NCI-H187 (cell line): ENCODE measurements at regions not wholly inside any gene's neighbourhood (a gene's known extent, or its start where the extent isn't known, plus 50 kb on each side); places are given as distances from the start of the nearest gene placed in this dataset.
"Not testable (repeated sequence)": the region's sequence is repeated elsewhere in the genome, so short reads cannot be mapped to it uniquely, and the experiment has no call there.

Source experiments
- DNase-seq, 2 experiments: peaks; one replicate each; lab custom pipeline; 2025; lab: John Stamatoyannopoulos, UW

GRCh38 chr16:64724339-64724738, 397.5 kb downstream of the CDH11 start:
- DNase-seq: no peak

- DNase-seq: no peak
These were observed 403.4 kb downstream of the CDH11 start for GRCh38 chr16:64718486-64718885.

- no peak for DNase-seq
These were observed 404.0 kb downstream of the CDH11 start for GRCh38 chr16:64717871-64718270.

- DNase-seq: no peak
These were observed 406.2 kb downstream of the CDH11 start for GRCh38 chr16:64715624-64716023.

GRCh38 chr16:64712026-64712425, 409.8 kb downstream of the CDH11 start:
- DNase-seq: no peak

- DNase-seq: no peak
These were observed 410.3 kb downstream of the CDH11 start for GRCh38 chr16:64711596-64711995.

- no peak for DNase-seq
These were observed 410.8 kb downstream of the CDH11 start for GRCh38 chr16:64711026-64711425.

GRCh38 chr16:64705443-64705842, 416.4 kb downstream of the CDH11 start:
- DNase-seq: no peak

GRCh38 chr16:64704386-64704785, 417.5 kb downstream of the CDH11 start:
- DNase-seq: no peak

- no peak for DNase-seq
These were observed 419.4 kb downstream of the CDH11 start for GRCh38 chr16:64702415-64702814.

- no peak for DNase-seq
These were observed 421.2 kb downstream of the CDH11 start for GRCh38 chr16:64700628-64701027.

GRCh38 chr16:64696866-64697265, 425.0 kb downstream of the CDH11 start:
- DNase-seq: no peak

- no peak for DNase-seq
These were observed 426.2 kb downstream of the CDH11 start for GRCh38 chr16:64695684-64696083.

GRCh38 chr16:64693946-64694345, 427.9 kb downstream of the CDH11 start:
- no peak for DNase-seq

GRCh38 chr16:64687786-64688185, 434.1 kb downstream of the CDH11 start:
- DNase-seq: no peak

- DNase-seq: no peak
These were observed 434.7 kb downstream of the CDH11 start for GRCh38 chr16:64687123-64687522.

GRCh38 chr16:64679976-64680690, 441.7 kb downstream of the CDH11 start:
- DNase-seq: no peak

- DNase-seq: no peak
These were observed 452.3 kb downstream of the CDH11 start for GRCh38 chr16:64669573-64669972.

- DNase-seq: no peak
These were observed 454.5 kb downstream of the CDH11 start for GRCh38 chr16:64667334-64667877.

- DNase-seq: not testable (repeated sequence)
These were observed 459.6 kb downstream of the CDH11 start for GRCh38 chr16:64662312-64662711.

- no peak for DNase-seq
These were observed 462.0 kb downstream of the CDH11 start for GRCh38 chr16:64659866-64660265.

- DNase-seq: no peak
These were observed 464.4 kb downstream of the CDH11 start for GRCh38 chr16:64657316-64658011.

GRCh38 chr16:64656471-64656870, 465.4 kb downstream of the CDH11 start:
- DNase-seq: no peak
